Choroid plexus epithelial cell (primary cell): ENCODE measurements at regions not wholly inside any gene's neighbourhood (a gene's known extent, or its start where the extent isn't known, plus 50 kb on each side); places are given as distances from the start of the nearest gene placed in this dataset.

Source experiments
- DNase-seq: peaks from one replicate; pipeline ENCODE4 v3.0.0-alpha.2; 2010; ENCODE audit warnings: low read depth
- H3K4me3 ChIP-seq: 2 replicates; pipeline ENCODE4 v1.5.1; 2011; ENCODE audit warnings: low read depth, mild to moderate bottlenecking, control low read depth, low read length, moderate library complexity
- TF ChIP-seq, protein P1 (sequence below): conservative IDR thresholded peaks from 2 replicates; pipeline ENCODE4 v1.5.1; 2011; ENCODE audit warnings: low read depth, mild to moderate bottlenecking, control low read depth, inconsistent platforms, low read length, moderate library complexity

DNA sequence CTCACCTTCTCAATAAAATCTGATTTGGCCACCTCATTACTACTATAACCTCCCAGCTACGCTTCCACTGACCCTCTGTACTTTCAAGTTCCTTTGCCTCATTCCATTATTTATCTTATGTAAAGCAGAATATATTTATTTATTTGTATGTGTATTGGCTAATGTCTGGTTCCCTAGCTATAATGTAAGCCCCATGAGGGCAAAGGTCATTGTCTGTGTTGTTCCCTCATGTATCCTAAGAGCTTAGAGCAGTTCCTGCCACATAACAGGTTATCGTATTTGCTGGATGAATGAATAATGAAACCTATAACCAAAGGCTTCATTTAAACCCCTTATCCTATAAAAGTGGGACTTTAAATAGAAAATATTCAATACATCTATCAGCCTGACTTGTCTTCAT is 77.9 kb upstream of the DPT start:
- TF ChIP-seq, protein P1, sequence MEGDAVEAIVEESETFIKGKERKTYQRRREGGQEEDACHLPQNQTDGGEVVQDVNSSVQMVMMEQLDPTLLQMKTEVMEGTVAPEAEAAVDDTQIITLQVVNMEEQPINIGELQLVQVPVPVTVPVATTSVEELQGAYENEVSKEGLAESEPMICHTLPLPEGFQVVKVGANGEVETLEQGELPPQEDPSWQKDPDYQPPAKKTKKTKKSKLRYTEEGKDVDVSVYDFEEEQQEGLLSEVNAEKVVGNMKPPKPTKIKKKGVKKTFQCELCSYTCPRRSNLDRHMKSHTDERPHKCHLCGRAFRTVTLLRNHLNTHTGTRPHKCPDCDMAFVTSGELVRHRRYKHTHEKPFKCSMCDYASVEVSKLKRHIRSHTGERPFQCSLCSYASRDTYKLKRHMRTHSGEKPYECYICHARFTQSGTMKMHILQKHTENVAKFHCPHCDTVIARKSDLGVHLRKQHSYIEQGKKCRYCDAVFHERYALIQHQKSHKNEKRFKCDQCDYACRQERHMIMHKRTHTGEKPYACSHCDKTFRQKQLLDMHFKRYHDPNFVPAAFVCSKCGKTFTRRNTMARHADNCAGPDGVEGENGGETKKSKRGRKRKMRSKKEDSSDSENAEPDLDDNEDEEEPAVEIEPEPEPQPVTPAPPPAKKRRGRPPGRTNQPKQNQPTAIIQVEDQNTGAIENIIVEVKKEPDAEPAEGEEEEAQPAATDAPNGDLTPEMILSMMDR, result no peak
- H3K4me3 ChIP-seq, result no peak overlapping the region
- no peak for DNase-seq

DNA sequence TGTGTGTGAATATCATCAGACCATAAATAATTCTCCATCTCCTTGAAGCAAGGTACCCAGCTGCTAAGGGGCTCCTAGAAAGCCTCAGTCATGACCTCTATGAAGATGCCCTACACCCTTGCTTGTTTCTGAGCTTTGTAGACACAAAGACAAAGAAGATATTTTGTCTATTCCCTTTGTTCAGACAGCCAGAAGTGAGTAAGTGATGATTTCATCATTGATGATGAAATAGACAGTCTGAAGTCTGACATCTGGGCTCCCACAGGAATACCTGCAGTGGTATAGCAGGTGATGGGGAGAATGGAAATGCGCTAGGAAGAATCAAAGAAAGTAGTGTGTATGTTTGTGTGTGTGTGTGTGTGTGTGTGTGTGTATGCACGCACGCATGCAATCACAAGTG is 82.2 kb upstream of the DPT start:
- no peak overlapping the region for H3K4me3 ChIP-seq
- TF ChIP-seq, protein P1, result no peak
- DNase-seq, result no peak

DNA sequence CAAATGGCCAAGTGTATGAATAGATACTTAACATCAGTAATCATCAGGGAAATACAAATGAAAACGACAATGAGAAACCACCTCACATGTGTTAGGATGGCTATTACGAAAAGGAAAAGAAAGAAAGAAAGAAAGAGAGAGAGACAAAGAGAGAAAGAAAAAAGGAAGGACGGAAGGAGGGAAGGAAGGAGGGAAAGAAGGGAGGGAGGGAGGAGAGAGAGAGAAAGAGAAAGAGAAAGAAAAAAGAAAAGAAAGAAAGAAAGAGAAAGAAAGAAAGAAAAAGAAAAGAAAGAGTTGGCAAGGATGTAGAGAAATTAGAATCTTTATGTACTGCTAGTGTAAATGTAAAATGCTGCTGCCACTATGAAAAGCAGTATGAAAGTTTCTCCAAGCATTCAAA is 90.7 kb upstream of the DPT start:
- TF ChIP-seq, protein P1, result no peak
- no peak overlapping the region for H3K4me3 ChIP-seq
- DNase-seq, result no peak

DNA sequence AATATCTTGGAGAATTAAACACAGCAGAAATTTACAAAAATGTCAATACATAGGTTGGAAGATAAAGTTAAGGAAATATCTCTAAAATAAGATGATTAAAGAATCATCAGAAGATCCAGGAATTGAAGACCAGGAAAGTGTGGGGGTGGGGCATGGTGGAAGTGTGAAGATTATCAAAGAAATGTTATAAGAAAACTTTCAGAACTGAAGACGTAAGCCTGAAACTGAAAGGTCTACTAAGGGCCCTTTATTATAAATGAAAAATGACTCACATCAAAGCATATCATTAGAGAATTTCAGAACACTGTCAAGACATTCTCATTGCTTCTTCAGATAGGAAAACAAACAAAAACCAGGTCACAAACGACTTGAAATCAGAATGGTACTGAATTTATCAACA is 92.4 kb upstream of the DPT start:
- no peak for DNase-seq
- TF ChIP-seq, protein P1, result no peak
- H3K4me3 ChIP-seq, result no peak overlapping the region

DNA sequence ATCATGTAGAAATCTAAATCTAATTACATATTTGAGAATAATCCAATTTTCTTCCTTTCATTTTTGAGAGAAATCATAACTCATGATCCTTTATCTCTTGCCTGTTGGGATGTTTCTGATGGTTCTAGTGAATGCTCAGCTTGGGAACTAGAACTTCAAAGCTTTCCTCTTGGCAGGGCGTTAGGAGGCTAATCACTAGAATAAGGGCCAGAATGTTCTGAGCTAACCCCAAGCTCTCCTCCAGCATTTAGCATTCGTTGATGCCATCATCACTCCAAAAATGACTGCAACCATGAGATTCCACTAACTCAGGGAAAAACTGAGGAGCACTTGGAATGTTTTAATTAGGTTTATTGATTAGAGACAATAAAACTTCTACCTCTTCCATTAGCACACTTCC is 93.9 kb upstream of the DPT start:
- TF ChIP-seq, protein P1, result no peak

DNA sequence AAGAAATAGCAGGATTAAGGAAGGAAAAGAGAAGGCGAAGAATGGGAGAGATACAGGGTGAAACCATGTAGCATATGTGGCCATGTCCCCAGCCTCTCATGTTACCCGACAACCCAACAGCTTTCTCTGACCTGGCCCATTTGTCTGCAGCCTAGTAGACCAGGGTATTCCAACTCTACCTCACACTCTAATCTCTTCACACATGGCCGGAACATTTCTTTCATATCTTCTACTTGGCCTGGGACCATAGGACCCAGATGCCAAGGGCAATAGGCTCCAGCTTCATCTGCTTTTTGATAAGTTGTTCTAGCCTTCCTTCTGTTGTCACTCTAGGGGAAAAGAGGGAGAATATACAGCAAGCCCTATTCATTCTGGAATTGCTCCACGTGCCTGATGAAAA is 95.0 kb upstream of the DPT start:
- TF ChIP-seq, protein P1, result no peak
- no peak for DNase-seq
- H3K4me3 ChIP-seq, result no peak overlapping the region

More for the DNA sequence above, 93.9 kb upstream of the DPT start:
- DNase-seq, result no peak
- no peak overlapping the region for H3K4me3 ChIP-seq

DNA sequence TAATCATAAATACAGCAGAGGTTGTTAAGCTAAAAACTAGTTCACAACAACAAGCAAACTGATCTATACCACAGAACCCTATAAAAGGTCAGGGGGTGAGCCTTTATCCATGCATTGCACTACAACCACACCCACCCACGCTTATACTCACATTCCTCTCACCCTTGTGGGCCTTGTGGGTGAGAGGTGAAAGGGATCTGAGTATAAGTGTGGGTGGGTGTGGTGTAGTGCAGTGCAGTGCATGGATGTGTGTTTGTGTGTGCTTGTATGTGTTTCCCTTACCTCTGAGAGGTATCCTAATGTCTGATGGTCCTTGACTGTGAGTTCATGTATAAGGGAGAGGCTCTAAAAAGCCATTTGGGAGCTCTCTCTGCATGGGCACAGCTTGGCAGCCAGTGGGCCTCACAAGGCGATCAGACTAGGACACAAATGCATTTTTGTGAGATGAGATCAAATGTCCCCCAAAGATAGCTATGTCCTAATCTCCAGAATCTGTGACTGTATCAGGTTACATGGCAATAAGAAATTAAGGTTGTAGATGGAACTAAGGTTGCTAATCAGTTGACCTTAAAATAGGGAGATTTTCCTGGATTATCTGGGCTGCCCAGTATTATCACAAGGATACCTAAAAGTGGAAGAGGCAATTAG is 95.5 kb upstream of the DPT start:
- no peak overlapping the region for H3K4me3 ChIP-seq
- TF ChIP-seq, protein P1, result no peak
- no peak for DNase-seq
